MV-4-11 (cell line): ENCODE measurements at regions not wholly inside any gene's neighbourhood (a gene's known extent, or its start where the extent isn't known, plus 50 kb on each side); places are given as distances from the start of the nearest gene placed in this dataset.
"Not testable (repeated sequence)": the region's sequence is repeated elsewhere in the genome, so short reads cannot be mapped to it uniquely, and the experiment has no call there.

Experiments
- DNase-seq: peaks from one replicate; lab custom pipeline; 2025; lab: John Stamatoyannopoulos, UW

DNA sequence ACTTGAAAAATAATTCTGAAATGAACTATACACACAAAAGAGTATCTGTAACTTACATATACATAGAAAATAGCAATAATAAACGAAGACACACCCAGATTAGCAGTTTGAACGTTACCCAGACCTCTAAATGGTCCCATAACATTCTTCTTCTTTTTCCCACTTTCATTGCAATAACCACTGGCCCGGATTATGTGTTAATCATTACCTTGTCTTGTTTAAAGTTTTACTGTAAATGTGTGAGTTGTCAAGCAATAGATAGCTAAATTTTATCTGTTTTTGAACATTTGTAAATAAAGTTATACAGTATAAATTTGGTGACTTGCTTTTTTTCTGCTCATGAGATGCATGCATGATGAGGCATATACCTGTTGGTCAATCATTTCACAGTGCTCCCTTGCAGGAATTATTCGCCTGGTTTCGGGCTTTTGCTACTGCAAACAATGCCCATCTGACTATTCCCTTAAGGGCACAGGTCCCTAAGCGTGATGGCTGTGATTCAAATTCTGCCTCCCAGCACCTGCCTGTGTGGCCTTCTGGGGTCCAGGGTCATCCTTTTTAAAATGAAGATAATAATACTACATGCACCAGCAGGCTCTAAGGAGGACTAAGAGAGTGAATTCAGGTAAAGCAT is 66.1 kb downstream of the GADD45G start:
- no peak for DNase-seq

DNA sequence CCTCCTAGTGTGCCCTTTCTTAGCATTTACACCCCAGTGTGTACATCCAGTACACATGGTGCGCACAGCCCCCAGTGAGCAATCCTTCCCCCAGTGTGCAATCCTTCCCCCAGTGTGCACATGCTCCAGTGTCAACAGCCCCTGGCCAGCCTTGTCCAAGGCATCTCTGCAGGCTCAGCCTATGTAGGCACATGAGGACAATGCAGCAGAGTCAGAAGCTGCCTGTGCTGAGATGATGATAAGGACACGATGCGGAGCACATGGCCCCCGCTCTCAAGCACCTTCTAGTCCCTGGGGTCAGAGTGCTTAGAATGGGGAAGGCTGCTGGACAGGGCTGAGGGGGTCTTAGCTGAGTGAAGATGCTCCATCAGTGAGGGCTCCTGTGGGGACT is 69.8 kb downstream of the GADD45G start:
- no peak for DNase-seq

DNA sequence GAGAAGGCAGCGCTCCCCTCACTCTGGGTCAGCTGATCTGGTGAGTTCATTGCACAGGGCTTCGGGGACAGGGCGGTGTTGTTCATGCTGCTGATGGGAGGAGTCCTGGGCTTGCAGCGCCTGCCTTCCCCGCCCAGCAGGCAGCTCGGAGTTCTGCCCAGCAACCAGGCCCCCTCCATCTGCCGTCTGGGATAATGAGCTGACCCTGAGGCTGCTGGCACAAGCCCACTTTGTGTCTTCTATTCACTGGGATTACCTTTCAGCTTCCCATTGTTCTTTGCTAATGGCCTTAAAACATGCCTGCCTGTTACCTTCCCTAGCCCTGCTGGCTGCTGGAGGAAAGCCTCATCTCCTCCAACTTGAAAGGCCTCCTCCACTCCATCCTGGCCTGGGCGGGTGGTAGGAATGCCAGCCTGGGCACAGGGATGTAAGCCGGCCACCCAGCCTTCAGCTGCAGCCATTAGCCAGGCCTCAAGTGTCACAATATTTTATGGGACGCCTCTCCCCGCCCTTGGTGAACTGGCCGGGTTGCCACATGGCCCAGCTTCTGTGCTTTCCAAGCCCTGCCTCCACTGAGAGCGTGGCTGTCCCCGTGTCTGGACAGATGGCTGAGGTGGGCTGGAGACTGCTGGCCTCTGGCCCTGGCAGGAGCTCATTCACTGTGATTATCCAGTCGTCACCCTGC is 70.4 kb downstream of the GADD45G start:
- no peak for DNase-seq

GRCh38 chr9:89676281-89676680 is 71.5 kb downstream of the GADD45G start:
- no peak for DNase-seq

DNA sequence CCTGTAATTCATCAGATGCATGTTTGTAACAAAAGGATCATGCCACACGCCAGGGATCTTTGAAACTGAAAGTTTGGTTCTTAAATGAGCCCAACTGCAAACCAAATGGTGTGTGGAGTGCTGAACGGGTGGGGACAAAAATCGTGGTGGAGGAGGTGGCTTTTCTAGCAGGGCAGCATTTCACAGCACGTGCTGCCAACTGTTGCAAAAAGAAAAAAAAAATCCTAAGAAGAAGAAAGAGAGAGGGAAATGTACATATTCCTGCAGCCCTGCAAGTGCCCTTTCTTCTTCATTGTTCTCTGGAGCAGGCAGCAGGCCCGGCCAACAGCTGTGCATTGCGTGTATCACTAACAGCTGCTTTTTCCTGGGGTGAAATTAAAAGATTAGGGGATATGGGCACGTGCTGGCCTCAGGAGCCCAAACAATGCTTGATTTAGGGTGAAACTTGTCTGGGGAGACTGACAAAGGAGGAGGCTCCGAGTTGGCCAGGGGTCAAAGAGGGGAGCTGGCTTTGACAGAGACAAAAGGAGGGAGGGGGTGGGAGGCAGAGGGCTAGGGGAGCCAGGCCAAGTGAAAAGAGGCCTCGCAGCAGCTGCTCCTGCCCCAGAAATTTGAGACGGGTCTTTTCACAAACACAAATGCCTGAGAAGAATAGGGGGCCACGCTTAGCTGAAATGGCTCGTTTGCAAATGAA is 73.0 kb downstream of the GADD45G start:
- DNase-seq = no peak

DNA sequence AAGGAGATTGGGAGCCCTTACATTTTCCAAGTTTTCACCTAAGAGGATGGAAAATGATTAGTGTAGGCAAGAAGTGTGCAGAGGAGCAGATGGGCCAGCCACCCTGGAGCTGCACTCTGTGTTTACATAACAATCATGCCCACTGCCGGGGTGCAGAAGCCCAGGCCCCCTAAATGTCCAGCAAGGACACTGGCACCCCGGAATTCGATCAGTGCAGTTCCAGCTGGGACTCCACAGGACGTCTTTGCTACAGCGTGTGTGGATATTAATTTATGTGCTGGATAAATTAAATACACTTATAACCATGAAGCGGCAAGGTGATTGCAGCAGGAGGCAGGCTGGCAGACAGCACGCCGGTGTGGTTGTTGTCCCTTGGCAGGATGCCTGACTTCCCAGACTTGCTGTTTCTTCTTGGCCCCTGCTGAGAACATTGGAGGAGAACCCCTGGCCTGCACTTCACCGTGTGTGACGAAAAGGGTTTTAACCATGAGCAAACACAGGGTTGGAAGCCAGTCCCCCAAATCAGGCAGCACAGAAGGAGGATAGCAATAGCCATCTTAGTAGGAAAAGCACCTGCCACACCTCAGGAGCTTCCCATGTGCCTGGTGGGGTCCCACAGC is 73.7 kb downstream of the GADD45G start:
- DNase-seq = no peak

- no peak for DNase-seq
These were observed 74.2 kb downstream of the GADD45G start for GRCh38 chr9:89679016-89679415.

- DNase-seq = no peak
These were observed 74.8 kb downstream of the GADD45G start for GRCh38 chr9:89679581-89679980.

DNA sequence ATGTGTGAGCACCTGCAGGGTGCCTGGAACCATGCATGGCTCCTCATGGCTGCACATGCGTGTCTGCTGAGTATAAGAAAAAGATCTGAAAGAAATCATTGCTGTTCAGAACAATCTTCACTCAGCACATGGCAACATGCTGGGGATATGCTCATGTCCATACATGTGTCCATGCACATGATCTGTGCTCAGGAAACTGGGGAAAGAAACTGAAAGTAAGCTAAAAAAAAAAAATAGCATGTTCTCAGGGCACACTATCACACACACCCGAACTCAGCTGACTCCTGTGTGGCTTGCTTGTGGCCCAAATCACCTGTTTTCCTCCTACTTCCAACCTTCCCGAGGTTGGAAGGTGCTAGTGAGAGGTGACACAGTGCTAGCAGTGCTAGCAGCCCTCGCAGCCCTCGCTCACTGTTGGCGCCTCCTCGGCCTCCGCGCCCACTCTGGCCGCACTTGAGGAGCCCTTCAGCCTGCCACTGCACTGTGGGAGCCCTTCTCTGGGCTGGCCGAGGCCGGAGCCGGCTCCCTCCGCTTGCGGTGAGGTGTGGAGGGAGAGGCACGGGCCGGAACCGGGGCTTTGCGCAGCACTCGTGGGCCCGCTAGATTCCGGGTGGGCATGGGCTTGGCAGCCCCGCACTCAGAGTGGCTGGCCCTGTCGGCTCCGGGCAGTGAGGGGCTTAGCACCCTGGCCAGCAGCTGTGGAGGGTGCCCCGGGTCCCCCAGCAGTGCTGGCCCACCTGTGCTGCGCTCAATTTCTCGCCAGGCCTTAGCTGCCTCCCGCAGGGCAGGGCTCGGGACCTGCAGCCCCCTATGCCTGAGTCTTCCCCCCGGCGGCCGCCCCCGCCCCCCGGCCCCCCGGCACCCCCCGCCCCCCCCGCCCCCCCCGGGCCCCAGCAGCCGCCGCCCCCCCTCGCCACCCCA is 76.0 kb downstream of the GADD45G start:
- DNase-seq = no peak

- DNase-seq = not testable (repeated sequence)
These were observed 76.7 kb downstream of the GADD45G start for GRCh38 chr9:89681468-89681859.

- no peak for DNase-seq
These were observed 78.8 kb downstream of the GADD45G start for GRCh38 chr9:89683626-89684025.

DNA sequence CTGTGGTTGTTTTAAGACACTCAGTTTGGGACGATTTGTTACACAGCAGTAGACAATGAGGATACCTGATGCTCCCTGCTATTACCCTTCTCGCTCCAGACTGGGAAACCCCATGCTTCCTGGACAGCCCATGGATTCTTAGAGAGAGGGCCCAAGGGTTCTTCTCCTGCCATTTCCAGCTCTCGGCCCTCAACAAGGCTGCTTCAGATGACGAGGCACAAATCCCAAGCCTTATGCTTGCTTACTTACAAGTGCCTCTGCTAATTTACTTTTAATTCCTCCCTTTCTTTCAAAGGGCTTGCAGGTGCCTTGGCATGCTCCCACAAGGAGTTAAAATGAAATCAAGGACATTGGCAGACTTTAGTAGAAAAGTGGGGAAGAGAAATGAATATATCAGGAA is 79.4 kb downstream of the GADD45G start:
- no peak for DNase-seq

DNA sequence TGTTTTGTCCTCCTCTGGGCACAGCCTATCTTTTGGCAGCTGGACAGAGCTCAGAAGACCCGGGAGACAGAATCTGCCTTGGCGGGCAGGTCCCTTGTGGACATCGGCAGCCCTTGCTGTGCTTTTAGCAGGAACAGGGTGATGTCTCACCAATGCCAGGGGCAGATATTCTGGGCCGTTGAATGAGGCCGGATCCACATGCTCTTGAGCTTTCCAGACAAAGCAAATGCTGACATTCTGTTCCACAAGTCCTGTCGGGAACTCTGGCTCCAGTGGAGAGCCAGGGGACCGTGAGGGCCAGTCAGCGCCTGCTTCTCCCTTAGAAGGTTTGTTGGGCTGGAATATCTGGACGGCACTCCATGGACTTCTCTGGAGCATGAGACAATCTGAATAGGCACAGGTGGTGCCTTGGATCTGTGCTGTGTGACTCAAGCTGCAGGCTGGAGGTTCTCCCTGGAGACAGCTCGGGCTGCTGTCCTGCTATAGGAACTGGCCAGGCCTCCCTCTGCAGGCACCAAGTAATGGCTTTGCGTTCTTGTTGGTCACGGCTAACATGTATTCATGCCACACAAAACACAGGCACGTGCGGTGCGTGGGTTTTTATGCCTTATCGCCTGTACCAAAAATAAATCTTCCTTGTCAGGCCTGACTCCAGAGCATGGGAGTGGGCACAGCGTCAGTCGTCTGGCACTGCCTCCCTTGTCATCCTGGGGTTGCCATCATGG is 80.3 kb downstream of the GADD45G start:
- no peak for DNase-seq

DNA sequence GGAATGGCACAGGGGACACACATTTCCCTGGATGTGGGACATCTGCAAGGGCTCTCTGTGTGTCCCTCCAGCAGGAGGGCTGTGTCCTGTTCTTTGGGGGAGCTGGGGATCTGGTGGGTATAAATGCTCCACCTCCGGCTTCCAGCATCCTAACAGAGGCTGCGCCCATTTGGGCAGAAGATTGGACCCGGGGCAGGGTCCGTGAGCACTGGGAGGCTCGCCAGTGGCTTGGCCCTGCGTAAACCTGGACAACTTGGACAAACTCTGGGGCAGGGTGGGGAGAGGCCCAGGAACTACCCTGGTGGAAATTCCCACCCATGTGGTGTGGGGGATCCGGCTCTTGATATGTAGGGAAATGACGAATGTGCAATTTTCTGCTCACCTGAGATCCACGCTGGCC is 80.9 kb downstream of the GADD45G start:
- no peak for DNase-seq

DNA sequence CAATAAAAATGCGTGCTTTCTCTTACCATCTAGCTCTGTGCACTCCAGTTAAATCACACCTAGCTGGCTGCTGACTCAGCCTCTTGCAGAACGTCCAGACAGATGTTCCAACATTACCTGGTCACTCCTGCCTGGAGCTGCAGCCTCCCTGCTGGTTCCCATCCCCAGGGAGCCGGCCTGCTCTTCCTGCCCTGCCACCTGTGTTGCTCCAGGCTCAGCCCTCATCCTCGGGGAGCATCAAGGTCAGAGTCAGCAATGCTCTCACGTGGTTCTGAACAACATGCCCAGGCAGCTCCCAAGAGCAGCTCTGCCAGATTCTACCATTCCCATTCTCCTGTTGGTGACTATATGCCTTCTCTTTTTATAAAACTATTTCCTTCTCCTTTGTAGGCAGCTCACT is 81.3 kb downstream of the GADD45G start:
- DNase-seq = no peak

DNA sequence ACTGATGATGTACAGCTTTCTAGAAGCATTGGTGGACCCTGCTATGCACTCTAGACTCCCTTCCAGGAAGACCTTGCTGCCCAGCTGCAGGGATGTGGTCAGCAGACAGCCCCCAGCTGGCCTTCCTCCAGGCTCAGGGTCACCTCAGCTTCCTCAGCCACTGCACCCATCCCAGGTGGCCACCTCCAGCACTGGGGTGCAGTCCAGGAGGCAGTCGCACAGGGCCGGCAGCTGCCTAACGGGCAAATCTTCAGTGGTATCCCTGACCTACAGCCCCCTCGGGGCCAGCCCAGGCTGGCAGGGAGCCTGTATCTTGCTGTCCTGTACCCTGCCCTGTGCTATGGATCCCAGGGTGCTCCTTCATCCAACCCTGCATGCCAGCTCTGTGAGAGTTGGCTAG is 81.8 kb downstream of the GADD45G start:
- no peak for DNase-seq

DNA sequence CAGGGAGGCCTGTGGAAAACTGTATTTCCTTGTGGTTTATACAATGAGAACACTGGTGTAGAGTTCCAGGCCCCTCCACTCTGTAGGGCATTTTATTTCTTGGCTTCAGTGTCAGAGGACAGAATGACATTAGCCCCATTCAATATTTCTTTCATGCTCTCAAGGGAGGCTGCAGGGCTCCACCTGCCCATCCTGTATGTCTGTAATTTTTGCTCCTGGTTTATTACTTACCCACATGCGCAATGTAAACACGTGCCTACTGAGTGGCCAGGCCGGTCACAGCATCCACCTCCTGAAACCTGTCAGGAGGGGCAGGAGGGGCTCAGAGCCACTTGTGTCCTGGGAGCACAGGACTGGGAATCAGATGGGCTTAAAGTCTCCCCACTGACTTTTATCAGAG is 82.4 kb downstream of the GADD45G start:
- DNase-seq = no peak

GRCh38 chr9:89687848-89688247 is 83.0 kb downstream of the GADD45G start:
- DNase-seq = no peak

GRCh38 chr9:89689321-89689720 is 84.5 kb downstream of the GADD45G start:
- not testable (repeated sequence) for DNase-seq

GRCh38 chr9:89690334-89690912 is 85.6 kb downstream of the GADD45G start:
- DNase-seq = no peak

DNA sequence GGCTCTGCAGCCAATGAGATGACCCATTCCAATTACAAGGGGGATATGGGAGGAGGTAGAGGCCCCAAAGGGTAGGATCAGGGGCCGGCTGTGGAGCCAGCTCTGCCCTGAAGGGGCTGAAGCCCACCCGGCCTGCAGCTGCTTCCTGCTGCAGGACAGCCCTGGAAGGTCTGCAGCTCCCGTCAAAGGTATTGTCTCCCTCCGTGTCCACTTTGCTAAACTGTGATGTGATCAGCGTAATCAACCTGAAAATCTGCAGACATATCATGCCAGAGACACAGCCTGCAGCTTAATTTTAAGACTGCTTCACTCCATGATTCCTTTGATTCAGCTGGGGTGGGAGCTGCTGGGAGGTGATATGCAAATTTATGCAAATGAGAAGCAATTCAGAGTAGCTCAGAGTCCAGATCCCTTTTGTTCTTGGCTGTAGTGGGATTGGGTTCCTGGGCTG is 90.7 kb downstream of the GADD45G start:
- no peak for DNase-seq
